ENCODE measurements at regions not wholly inside any gene's neighbourhood (a gene's known extent, or its start where the extent isn't known, plus 50 kb on each side); places are given as distances from the start of the nearest gene placed in this dataset.

GRCh38 chr4:62901101-62901500 is 1508.1 kb downstream of the TECRL start:
- no peak for DNase-seq
- no peaks in the 10 kb centered on the region for H3K36me3 ChIP-seq
- no peak overlapping the region for H3K27ac ChIP-seq
- H3K27me3 ChIP-seq, result no peaks in the 10 kb centered on the region
- 80 to 85% methylated on average over 1 to 2 of the region's 2 CpGs for WGBS, 2 donors (ENCODE audit: low coverage in 1 of 2)
- H3K9me3 ChIP-seq, result no peaks in the 10 kb centered on the region
- in situ Hi-C loops (cut with MboI; ENCODE audit: low pct_ligation_motif_present in 1 of 4, low pct_unique_long_range_greater_than_20kb in 1 of 4, low sequenced_read_pairs in 3 of 4), result no loop called here
- intact Hi-C loops (cut with DNase I; ENCODE audit: low total_unique reads), result no loop called here
- TF ChIP-seq, protein P1, sequence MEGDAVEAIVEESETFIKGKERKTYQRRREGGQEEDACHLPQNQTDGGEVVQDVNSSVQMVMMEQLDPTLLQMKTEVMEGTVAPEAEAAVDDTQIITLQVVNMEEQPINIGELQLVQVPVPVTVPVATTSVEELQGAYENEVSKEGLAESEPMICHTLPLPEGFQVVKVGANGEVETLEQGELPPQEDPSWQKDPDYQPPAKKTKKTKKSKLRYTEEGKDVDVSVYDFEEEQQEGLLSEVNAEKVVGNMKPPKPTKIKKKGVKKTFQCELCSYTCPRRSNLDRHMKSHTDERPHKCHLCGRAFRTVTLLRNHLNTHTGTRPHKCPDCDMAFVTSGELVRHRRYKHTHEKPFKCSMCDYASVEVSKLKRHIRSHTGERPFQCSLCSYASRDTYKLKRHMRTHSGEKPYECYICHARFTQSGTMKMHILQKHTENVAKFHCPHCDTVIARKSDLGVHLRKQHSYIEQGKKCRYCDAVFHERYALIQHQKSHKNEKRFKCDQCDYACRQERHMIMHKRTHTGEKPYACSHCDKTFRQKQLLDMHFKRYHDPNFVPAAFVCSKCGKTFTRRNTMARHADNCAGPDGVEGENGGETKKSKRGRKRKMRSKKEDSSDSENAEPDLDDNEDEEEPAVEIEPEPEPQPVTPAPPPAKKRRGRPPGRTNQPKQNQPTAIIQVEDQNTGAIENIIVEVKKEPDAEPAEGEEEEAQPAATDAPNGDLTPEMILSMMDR (IDR thresholded peaks at IDR 0.05), result no peak
- no peak for TF ChIP-seq POLR2AphosphoS5 (IDR thresholded peaks at IDR 0.05)
- TF ChIP-seq EP300 (IDR thresholded peaks at IDR 0.05; ENCODE audit: low read depth), result no peak
- no peak for TF ChIP-seq POLR2A (IDR thresholded peaks at IDR 0.05)
- no peak overlapping the region for H3K4me3 ChIP-seq
- no peaks in the 10 kb centered on the region for H3K4me1 ChIP-seq

GRCh38 chr4:62899646-62900364 is 1509.4 kb downstream of the TECRL start:
- no peak overlapping the region for H3K27ac ChIP-seq
- no peak overlapping the region for H3K4me3 ChIP-seq
- in situ Hi-C loops (cut with MboI; ENCODE audit: low pct_ligation_motif_present in 1 of 4, low pct_unique_long_range_greater_than_20kb in 1 of 4, low sequenced_read_pairs in 3 of 4), result no loop called here
- no peaks in the 10 kb centered on the region for H3K27me3 ChIP-seq
- no peaks in the 10 kb centered on the region for H3K9me3 ChIP-seq
- intact Hi-C loops (cut with DNase I; ENCODE audit: low total_unique reads), result no loop called here
- no peaks in the 10 kb centered on the region for H3K36me3 ChIP-seq
- no peaks in the 10 kb centered on the region for H3K4me1 ChIP-seq
- TF ChIP-seq POLR2AphosphoS5 (IDR thresholded peaks at IDR 0.05), result no peak
- no peak for TF ChIP-seq EP300 (IDR thresholded peaks at IDR 0.05; ENCODE audit: low read depth)
- TF ChIP-seq, protein P1 (IDR thresholded peaks at IDR 0.05), result no peak
- no peak for TF ChIP-seq POLR2A (IDR thresholded peaks at IDR 0.05)
- DNase-seq, result no peak

DNA sequence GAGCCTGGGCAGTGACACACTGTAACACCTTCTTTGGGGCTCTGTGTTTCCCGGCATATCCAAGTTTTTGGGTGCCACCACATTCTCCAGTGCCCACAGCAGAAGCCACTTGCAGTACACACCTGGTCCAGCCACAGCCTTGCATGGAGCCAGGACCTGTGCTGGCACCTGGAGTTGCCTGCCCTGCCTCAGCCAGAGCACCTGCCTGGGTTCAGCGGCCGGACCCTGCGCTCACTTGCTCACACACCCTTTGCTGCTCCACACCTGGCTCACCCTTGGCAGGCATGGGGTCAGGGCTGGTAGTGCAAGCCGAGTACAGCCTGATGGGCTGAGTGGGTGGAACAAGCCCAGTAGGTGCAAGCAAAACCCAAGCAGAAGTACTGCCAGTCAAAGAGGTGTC is 1511.1 kb downstream of the TECRL start:
- intact Hi-C loops (cut with DNase I; ENCODE audit: low total_unique reads), result no loop called here
- no peak for DNase-seq
- H3K36me3 ChIP-seq, result no peaks in the 10 kb centered on the region
- H3K27ac ChIP-seq, result no peak overlapping the region
- H3K27me3 ChIP-seq, result no peaks in the 10 kb centered on the region
- no peaks in the 10 kb centered on the region for H3K9me3 ChIP-seq
- in situ Hi-C loops (cut with MboI; ENCODE audit: low pct_ligation_motif_present in 1 of 4, low pct_unique_long_range_greater_than_20kb in 1 of 4, low sequenced_read_pairs in 3 of 4), result no loop called here
- H3K4me3 ChIP-seq, result no peak overlapping the region
- no peaks in the 10 kb centered on the region for H3K4me1 ChIP-seq
- 94% methylated on average over 5 of the region's 5 CpGs; no CpG with 5 or more reads in 1 of the 2 donors for WGBS, 2 donors (ENCODE audit: low coverage in 1 of 2)
- TF ChIP-seq, protein P1 (IDR thresholded peaks at IDR 0.05), result no peak
- TF ChIP-seq EP300 (IDR thresholded peaks at IDR 0.05; ENCODE audit: low read depth) (no peak), POLR2AphosphoS5 (IDR thresholded peaks at IDR 0.05) (no peak), POLR2A (IDR thresholded peaks at IDR 0.05) (no peak)

- Histone ChIP-seq H3K27ac (no peak overlapping the region), H3K9me3 (no peaks in the 10 kb centered on the region), H3K36me3 (no peaks in the 10 kb centered on the region), H3K4me3 (no peak overlapping the region), H3K4me1 (no peaks in the 10 kb centered on the region), H3K27me3 (no peaks in the 10 kb centered on the region)
- intact Hi-C loops (cut with DNase I; ENCODE audit: low total_unique reads) (no loop called here), in situ Hi-C loops (cut with MboI; ENCODE audit: low pct_ligation_motif_present in 1 of 4, low pct_unique_long_range_greater_than_20kb in 1 of 4, low sequenced_read_pairs in 3 of 4) (no loop called here)
- WGBS, 2 donors (ENCODE audit: low coverage in 1 of 2), result 72% methylated on average over 3 of the region's 3 CpGs; no CpG with 5 or more reads in 1 of the 2 donors
- DNase-seq, result no peak
- TF ChIP-seq POLR2A (IDR thresholded peaks at IDR 0.05), result no peak
- TF ChIP-seq POLR2AphosphoS5 (IDR thresholded peaks at IDR 0.05), result no peak
- TF ChIP-seq, protein P1 (IDR thresholded peaks at IDR 0.05), result no peak
- no peak for TF ChIP-seq EP300 (IDR thresholded peaks at IDR 0.05; ENCODE audit: low read depth)
Measured at GRCh38 chr4:62896721-62897120, 1512.5 kb downstream of the TECRL start.
